Fibroblast of lung (primary cell): ENCODE measurements at regions not wholly inside any gene's neighbourhood (a gene's known extent, or its start where the extent isn't known, plus 50 kb on each side); places are given as distances from the start of the nearest gene placed in this dataset.

ENCODE experiments used
- CTCF ChIP-seq, 2 donors: IDR thresholded peaks in 1 of 2; conservative IDR thresholded peaks in 1 of 2; 1 replicate in 1 of 2; 2 replicates in 1 of 2; pipeline ENCODE4 v1.5.1; 2011 to 2012; ENCODE audit warnings: low read length in 2 of 2, control low read depth in 1 of 2, inconsistent platforms in 1 of 2, low read depth in 1 of 2, mild to moderate bottlenecking in 1 of 2
- EZH2 ChIP-seq: IDR thresholded peaks from 2 replicates; pipeline ENCODE4 v1.5.1; 2012; ENCODE audit warnings: low read length, control low read depth, mild to moderate bottlenecking; ENCODE audit errors: missing control alignments

DNA sequence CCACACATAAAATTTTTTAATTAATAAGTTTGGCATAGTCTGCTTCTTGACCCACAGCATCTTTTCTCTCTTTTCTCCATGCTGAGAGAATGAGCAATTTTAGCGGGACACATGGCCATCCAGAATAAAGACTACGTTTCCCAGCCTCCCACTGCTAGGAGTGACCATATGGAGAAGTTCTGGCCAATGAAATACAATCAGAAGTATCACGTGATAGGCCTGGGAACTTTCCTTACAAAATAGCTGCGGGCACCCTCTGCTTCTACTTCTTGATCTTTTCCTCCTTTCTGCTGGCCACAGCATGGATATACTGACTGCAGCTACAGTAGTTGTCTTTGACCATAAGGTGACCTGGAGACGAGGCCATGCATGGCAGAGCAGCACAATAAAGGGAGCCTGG lies 348.0 kb downstream of the BCOR start:
- TF ChIP-seq CTCF (conservative IDR thresholded peaks at IDR 0.05 in 1 of 2, IDR thresholded peaks at IDR 0.05 in 1 of 2; ENCODE audit: low read depth in 1 of 2, low read length in 2 of 2) (no peak), EZH2 (no peak)
